ENCODE measurements at regions not wholly inside any gene's neighbourhood (a gene's known extent, or its start where the extent isn't known, plus 50 kb on each side); places are given as distances from the start of the nearest gene placed in this dataset.

GRCh38 chr12:116384691-116385485 lies 107.4 kb upstream of the MED13L start:
- no peak for TF ChIP-seq EZH2 (IDR thresholded peaks at IDR 0.05; ENCODE audit: borderline replicate concordance, insufficient read depth, low read depth, low read length, poor library complexity, severe bottlenecking)
- no peak for TF ChIP-seq CTCF (IDR thresholded peaks at IDR 0.05)

Data from B cell (primary cell).